AG10803 (cell line): ENCODE measurements at regions not wholly inside any gene's neighbourhood (a gene's known extent, or its start where the extent isn't known, plus 50 kb on each side); places are given as distances from the start of the nearest gene placed in this dataset.
"Not testable (repeated sequence)": the region's sequence is repeated elsewhere in the genome, so short reads cannot be mapped to it uniquely, and the experiment has no call there.

Source experiments
- DNase-seq: peaks from one replicate; pipeline ENCODE4 v3.0.0; 2010; ENCODE audit warnings: low read depth
- H3K4me3 ChIP-seq: 2 replicates; pipeline ENCODE4 v1.5.1; 2011; ENCODE audit warnings: mild to moderate bottlenecking, low read length, control low read depth
- TF ChIP-seq, protein P1 (sequence below): conservative IDR thresholded peaks from 2 replicates; pipeline ENCODE4 v1.5.1; 2011; ENCODE audit warnings: mild to moderate bottlenecking, low read length, control low read depth, inconsistent platforms

DNA sequence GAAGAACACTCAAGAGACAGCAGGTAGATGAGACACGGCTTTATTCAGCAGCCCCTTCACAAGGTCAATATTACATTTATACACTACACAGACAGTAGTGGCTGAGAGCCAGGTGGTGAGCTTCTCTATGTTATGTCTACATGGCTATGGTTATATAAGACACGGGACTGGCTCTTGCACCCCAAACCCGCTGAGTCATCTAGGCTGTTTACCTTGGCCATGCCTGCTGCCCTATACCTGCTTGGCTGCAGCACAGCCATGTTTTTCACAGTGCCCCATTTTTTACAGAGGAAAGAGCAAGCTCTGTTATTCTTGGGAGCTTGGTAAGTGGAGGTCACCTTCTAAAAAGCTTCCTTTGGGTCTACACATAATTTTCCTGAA lies 231.6 kb downstream of the IGSF11 start:
- no peak overlapping the region for H3K4me3 ChIP-seq
- TF ChIP-seq, protein P1, sequence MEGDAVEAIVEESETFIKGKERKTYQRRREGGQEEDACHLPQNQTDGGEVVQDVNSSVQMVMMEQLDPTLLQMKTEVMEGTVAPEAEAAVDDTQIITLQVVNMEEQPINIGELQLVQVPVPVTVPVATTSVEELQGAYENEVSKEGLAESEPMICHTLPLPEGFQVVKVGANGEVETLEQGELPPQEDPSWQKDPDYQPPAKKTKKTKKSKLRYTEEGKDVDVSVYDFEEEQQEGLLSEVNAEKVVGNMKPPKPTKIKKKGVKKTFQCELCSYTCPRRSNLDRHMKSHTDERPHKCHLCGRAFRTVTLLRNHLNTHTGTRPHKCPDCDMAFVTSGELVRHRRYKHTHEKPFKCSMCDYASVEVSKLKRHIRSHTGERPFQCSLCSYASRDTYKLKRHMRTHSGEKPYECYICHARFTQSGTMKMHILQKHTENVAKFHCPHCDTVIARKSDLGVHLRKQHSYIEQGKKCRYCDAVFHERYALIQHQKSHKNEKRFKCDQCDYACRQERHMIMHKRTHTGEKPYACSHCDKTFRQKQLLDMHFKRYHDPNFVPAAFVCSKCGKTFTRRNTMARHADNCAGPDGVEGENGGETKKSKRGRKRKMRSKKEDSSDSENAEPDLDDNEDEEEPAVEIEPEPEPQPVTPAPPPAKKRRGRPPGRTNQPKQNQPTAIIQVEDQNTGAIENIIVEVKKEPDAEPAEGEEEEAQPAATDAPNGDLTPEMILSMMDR, result no peak
- no peak for DNase-seq

DNA sequence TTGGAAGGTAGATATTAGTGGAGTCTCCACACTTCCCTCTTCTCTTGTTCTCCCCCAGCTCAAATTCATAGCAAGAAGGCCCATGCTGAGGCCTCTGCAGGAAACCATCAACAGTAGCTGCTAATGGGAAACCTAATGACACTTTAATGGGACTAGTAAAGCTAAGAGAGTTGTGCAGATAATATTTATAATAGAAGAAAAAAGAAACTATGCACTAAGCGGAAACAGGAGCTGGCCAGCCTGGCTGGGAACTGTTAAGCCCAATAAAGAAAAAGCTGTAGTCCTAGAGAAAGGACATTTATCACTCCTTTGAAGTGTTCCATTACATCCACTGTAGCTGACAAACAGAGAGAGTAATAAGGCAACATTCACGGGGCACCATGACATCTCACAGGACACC lies 229.6 kb downstream of the IGSF11 start:
- H3K4me3 ChIP-seq, result no peak overlapping the region
- TF ChIP-seq, protein P1, result no peak
- DNase-seq, result no peak

DNA sequence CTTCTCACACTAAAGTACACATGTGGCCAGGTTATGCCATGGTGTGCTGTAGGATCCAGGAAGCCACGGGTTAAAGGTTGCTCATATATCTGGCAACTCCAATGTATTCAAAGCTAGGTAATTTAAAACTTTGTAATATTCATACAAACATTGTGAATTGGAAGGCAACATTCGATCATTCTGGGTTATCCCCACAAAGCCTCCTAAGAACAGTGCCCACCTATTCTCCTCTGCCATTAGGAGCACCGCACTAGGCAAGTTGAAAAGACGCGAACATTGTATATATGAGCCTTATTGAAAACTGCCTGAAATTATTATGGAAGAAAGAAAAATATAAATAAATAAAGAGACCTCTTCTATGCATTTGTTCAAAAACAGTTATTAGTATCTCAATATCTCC lies 228.2 kb downstream of the IGSF11 start:
- DNase-seq, result no peak
- TF ChIP-seq, protein P1, result no peak
- no peak overlapping the region for H3K4me3 ChIP-seq

DNA sequence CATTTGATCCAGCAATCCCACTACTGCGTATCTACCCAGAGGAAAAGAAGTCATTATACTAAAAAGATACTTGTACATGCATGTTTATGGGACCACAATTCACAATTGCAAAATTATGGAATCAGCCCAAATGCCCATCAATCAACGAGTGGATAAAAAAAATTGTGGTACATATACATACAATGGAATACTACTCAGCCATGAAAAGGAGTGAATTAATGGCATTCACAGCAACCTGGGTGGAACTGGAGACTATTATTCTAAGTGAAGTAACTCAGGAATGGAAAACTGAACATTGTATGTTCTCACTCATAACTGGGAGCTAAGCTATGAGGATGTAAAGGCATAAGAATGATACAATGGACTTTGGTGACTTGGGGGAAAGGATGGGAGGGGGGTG lies 227.3 kb downstream of the IGSF11 start:
- H3K4me3 ChIP-seq, DNase-seq: not testable (repeated sequence)

DNA sequence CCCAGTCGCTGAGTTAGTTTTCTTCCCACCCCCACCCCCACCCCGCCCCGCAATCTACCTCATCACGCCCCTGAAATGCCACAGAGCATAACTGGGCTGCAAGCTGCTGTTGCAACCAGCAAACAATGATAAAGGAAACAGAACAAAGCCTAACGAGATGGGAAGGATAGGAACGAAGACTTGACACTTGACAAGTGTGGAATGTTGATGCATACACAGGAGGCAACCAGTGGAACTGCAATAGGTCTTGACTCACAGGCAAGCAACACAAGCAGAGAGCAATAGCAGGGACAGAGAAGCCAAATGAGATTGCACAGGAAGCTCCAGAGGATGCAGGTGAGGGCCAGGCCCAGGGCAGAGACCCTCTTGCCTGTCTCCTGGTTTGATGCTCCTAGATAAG lies 225.9 kb downstream of the IGSF11 start:
- DNase-seq, result no peak
- TF ChIP-seq, protein P1, result no peak
- no peak overlapping the region for H3K4me3 ChIP-seq

DNA sequence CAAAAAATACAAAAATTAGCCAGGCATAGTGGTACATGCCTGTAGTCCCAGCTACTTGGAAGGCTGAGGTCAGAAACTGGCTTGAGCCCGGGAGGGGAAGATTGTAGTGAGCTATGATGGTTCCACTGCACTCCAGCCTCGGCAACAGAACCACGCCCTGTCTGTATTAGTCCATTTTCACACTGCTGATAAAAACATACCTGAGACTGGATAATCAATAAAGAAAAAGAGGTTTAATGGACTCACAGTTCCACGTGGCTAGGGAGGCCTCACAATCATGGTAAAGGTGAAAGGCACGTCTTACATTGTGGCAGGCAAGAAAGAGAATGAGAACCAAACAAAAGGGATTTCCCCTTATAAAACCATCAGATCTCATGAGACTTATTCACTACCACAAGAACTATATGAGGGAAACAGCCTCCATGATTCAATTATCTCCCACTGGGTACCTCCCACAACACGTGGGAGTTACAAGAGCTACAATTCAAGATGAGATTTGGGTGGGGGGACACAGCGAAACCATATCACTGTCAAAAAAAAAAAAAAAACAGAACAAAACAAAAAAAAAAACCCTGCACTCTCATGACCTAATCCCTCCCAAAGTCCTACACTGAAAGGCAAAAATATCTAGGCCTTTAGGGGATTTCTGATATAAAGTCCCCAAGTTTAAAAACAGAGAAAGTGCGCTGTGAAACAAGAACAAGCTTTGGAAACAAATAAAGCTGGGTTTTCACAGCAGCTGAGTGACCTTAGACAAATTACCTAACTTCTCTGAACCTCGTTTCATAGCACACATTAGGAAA lies 224.7 kb downstream of the IGSF11 start:
- no peak overlapping the region for H3K4me3 ChIP-seq
- no peak for DNase-seq
- TF ChIP-seq, protein P1, result no peak

DNA sequence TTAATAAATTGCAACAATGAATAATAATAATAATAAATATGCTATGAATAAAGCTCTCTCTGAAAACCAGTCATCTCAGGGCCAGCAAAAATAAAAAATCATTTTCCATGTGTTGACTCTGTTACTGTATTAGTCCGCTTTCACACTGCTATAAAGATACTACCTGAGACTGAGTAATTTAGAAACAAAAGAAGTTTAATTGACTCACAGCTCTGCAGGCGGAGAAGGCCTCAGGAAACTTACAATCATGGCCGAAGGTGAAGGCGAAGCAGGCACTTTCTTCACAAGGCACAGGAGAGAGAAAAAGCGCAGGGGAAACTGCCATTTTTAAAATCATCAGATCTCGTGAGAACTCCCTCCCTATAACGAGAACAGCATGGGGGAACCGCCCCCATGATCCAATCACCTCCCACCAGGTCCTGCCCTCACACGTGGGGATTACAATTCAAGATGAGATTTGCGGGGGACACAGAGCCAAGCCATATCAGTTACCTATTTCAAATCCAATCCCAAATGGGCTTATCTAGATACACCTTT lies 224.1 kb downstream of the IGSF11 start:
- TF ChIP-seq, protein P1, result no peak
- no peak overlapping the region for H3K4me3 ChIP-seq
- DNase-seq, result no peak
